ENCODE measurements at regions not wholly inside any gene's neighbourhood (a gene's known extent, or its start where the extent isn't known, plus 50 kb on each side); places are given as distances from the start of the nearest gene placed in this dataset.

DNA sequence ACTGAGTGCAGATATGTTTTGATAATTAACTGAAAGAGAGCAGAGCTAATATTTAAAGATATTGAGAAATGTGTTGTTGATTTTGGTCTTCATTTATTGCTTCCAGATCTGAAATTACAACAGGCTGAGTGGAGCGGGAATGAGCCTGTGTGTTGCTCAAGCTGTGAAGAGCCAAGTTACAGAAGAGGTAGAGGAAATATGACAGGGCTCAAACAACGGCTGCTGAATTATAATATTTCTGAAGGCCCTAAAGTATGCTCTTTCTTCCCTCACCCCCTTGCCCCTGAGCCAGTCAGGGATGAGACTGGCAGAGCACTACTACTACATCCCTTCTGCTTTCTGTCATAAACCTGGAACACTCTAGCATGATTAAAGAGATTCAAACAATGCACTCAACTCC lies 115.6 kb downstream of the FANCF start:
- no peak overlapping the region for H2AFZ ChIP-seq (ENCODE audit: low read depth, low read length)
- H4K20me1 ChIP-seq (ENCODE audit: insufficient read depth): no peaks in the 10 kb centered on the region
- no peaks in the 10 kb centered on the region for H3K27me3 ChIP-seq (ENCODE audit: insufficient read depth, low read depth, low read length)
- H3K79me2 ChIP-seq (replicated peaks; ENCODE audit: insufficient read depth, low read length): no peaks in the 10 kb centered on the region
- no peaks in the 10 kb centered on the region for H3K9me3 ChIP-seq (ENCODE audit: low read length)
- H3K4me3 ChIP-seq (ENCODE audit: low read length): no peak overlapping the region
- no peak overlapping the region for H3K27ac ChIP-seq (ENCODE audit: low read length)
- no peak overlapping the region for H3K9ac ChIP-seq (ENCODE audit: low read length)
- no peaks in the 10 kb centered on the region for H3F3A ChIP-seq (ENCODE audit: insufficient read depth, low read length, poor library complexity, severe bottlenecking)
- H3K36me3 ChIP-seq (ENCODE audit: insufficient read depth, low read length): no peaks in the 10 kb centered on the region
- no peak overlapping the region for H3K4me2 ChIP-seq (ENCODE audit: low read length)
- TF ChIP-seq RAD21 (conservative IDR thresholded peaks at IDR 0.05): no peak
- TF ChIP-seq SMC3 (conservative IDR thresholded peaks at IDR 0.05; ENCODE audit: poor library complexity): no peak
- TF ChIP-seq TAF1 (IDR thresholded peaks at IDR 0.05; ENCODE audit: low read depth): no peak
- TF ChIP-seq POLR2AphosphoS5 (IDR thresholded peaks at IDR 0.05): no peak
- no peak for TF ChIP-seq MXI1 (conservative IDR thresholded peaks at IDR 0.05; ENCODE audit: poor library complexity, severe bottlenecking)
- TF ChIP-seq EP300 (conservative IDR thresholded peaks at IDR 0.05; ENCODE audit: poor library complexity, severe bottlenecking): no peak
- TF ChIP-seq, protein P1, sequence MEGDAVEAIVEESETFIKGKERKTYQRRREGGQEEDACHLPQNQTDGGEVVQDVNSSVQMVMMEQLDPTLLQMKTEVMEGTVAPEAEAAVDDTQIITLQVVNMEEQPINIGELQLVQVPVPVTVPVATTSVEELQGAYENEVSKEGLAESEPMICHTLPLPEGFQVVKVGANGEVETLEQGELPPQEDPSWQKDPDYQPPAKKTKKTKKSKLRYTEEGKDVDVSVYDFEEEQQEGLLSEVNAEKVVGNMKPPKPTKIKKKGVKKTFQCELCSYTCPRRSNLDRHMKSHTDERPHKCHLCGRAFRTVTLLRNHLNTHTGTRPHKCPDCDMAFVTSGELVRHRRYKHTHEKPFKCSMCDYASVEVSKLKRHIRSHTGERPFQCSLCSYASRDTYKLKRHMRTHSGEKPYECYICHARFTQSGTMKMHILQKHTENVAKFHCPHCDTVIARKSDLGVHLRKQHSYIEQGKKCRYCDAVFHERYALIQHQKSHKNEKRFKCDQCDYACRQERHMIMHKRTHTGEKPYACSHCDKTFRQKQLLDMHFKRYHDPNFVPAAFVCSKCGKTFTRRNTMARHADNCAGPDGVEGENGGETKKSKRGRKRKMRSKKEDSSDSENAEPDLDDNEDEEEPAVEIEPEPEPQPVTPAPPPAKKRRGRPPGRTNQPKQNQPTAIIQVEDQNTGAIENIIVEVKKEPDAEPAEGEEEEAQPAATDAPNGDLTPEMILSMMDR (IDR thresholded peaks at IDR 0.05; ENCODE audit: poor library complexity, severe bottlenecking): no peak
- TF ChIP-seq, protein P2, sequence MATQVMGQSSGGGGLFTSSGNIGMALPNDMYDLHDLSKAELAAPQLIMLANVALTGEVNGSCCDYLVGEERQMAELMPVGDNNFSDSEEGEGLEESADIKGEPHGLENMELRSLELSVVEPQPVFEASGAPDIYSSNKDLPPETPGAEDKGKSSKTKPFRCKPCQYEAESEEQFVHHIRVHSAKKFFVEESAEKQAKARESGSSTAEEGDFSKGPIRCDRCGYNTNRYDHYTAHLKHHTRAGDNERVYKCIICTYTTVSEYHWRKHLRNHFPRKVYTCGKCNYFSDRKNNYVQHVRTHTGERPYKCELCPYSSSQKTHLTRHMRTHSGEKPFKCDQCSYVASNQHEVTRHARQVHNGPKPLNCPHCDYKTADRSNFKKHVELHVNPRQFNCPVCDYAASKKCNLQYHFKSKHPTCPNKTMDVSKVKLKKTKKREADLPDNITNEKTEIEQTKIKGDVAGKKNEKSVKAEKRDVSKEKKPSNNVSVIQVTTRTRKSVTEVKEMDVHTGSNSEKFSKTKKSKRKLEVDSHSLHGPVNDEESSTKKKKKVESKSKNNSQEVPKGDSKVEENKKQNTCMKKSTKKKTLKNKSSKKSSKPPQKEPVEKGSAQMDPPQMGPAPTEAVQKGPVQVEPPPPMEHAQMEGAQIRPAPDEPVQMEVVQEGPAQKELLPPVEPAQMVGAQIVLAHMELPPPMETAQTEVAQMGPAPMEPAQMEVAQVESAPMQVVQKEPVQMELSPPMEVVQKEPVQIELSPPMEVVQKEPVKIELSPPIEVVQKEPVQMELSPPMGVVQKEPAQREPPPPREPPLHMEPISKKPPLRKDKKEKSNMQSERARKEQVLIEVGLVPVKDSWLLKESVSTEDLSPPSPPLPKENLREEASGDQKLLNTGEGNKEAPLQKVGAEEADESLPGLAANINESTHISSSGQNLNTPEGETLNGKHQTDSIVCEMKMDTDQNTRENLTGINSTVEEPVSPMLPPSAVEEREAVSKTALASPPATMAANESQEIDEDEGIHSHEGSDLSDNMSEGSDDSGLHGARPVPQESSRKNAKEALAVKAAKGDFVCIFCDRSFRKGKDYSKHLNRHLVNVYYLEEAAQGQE (IDR thresholded peaks at IDR 0.05; ENCODE audit: borderline replicate concordance): no peak
- TF ChIP-seq EZH2 (IDR thresholded peaks at IDR 0.05; ENCODE audit: borderline replicate concordance, insufficient read depth, low read length, poor library complexity, severe bottlenecking): no peak
- no peaks in the 10 kb centered on the region for H3K9me2 ChIP-seq (ENCODE audit: insufficient read depth, low read length)

DNA sequence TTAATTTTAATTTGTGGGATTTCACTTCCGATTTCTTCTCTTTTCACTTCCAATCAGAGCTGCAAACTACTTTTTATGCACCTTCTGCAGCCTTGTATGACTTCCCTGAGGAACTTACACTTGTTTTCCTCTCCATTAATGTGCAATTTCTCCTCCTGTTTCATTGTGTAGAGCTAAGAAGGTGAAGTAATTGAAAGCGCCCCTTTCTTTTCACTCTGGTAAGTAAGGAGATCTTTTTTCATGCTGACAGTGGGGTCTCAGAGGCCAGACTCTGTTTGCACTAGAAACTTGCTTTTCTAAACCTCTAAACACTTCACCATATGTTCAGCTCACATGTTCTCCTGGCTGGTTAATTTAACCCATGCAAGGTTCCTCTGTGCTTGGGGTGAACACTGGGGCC lies 117.0 kb downstream of the FANCF start:
- no peaks in the 10 kb centered on the region for H4K20me1 ChIP-seq (ENCODE audit: insufficient read depth)
- H3K27me3 ChIP-seq (ENCODE audit: insufficient read depth, low read depth, low read length): no peaks in the 10 kb centered on the region
- H3K4me2 ChIP-seq (ENCODE audit: low read length): no peak overlapping the region
- no peaks in the 10 kb centered on the region for H3K79me2 ChIP-seq (replicated peaks; ENCODE audit: insufficient read depth, low read length)
- H3K27ac ChIP-seq (ENCODE audit: low read length): no peak overlapping the region
- H2AFZ ChIP-seq (ENCODE audit: low read depth, low read length): no peak overlapping the region
- TF ChIP-seq, protein P2 (IDR thresholded peaks at IDR 0.05; ENCODE audit: borderline replicate concordance): no peak
- TF ChIP-seq POLR2AphosphoS5 (IDR thresholded peaks at IDR 0.05) (no peak), RAD21 (conservative IDR thresholded peaks at IDR 0.05) (no peak), SMC3 (conservative IDR thresholded peaks at IDR 0.05; ENCODE audit: poor library complexity) (no peak), EP300 (conservative IDR thresholded peaks at IDR 0.05; ENCODE audit: poor library complexity, severe bottlenecking) (no peak), TAF1 (IDR thresholded peaks at IDR 0.05; ENCODE audit: low read depth) (no peak), MXI1 (conservative IDR thresholded peaks at IDR 0.05; ENCODE audit: poor library complexity, severe bottlenecking) (no peak), EZH2 (IDR thresholded peaks at IDR 0.05; ENCODE audit: borderline replicate concordance, insufficient read depth, low read length, poor library complexity, severe bottlenecking) (no peak)
- TF ChIP-seq, protein P1 (IDR thresholded peaks at IDR 0.05; ENCODE audit: poor library complexity, severe bottlenecking): no peak
- no peaks in the 10 kb centered on the region for H3K36me3 ChIP-seq (ENCODE audit: insufficient read depth, low read length)
- H3K9ac ChIP-seq (ENCODE audit: low read length): no peak overlapping the region
- no peak overlapping the region for H3K4me3 ChIP-seq (ENCODE audit: low read length)
- H3K9me3 ChIP-seq (ENCODE audit: low read length): no peaks in the 10 kb centered on the region
- no peaks in the 10 kb centered on the region for H3K9me2 ChIP-seq (ENCODE audit: insufficient read depth, low read length)
- H3F3A ChIP-seq (ENCODE audit: insufficient read depth, low read length, poor library complexity, severe bottlenecking): no peaks in the 10 kb centered on the region

All from neural cell (in vitro differentiated cells).